Endothelial cell of umbilical vein (primary cell): ENCODE measurements at regions not wholly inside any gene's neighbourhood (a gene's known extent, or its start where the extent isn't known, plus 50 kb on each side); places are given as distances from the start of the nearest gene placed in this dataset.

ENCODE experiments used
- BruUV-seq: library from RNA; stranded (reverse); fragments of 400-500 nt; replicated peaks from 2 replicates; lab custom pipeline; 2021; lab: Mats Ljungman, UMichigan
- CTCF ChIA-PET: fragments of 300-600, 350-600 bp; sonication (Branson Sonifier 250); formaldehyde crosslinking; loops from one replicate; lab custom pipeline; 2021; ENCODE audit warnings: antibody characterized with exemption, inconsistent platforms; lab: Charles Lee
- POLR2A ChIA-PET: fragments of 300-600, 350-600 bp; sonication (Branson Sonifier 250); formaldehyde crosslinking; loops from one replicate; lab custom pipeline; 2021; ENCODE audit warnings: antibody characterized with exemption, inconsistent platforms; lab: Charles Lee
- DNase-seq: peaks from one replicate; pipeline ENCODE4 v3.0.0-alpha.2; 2011; ENCODE audit warnings: low read depth, low spot score
- FAIRE-seq: peaks from 2 replicates; lab custom pipeline; 2011; peaks lifted over from hg19 to GRCh38; lab: Jason Lieb, UNC
- H2AFZ ChIP-seq: 2 replicates; pipeline ENCODE4 v1.6.0; 2012; ENCODE audit warnings: low read depth, low read length, control low read depth, inconsistent platforms
- H3K27ac ChIP-seq: 2 replicates; pipeline ENCODE4 v1.5.1; 2011; ENCODE audit warnings: low read depth, mild to moderate bottlenecking, control low read depth, low read length, moderate library complexity; ENCODE audit not compliant: insufficient read depth
- H3K27me3 ChIP-seq, 2 experiments: 2 replicates each; pipeline versions ENCODE4 v1.6.0 to v1.6.1; 2011; ENCODE audit warnings: low read length in 2 of 2, mixed read lengths in 1 of 2; ENCODE audit not compliant: control insufficient read depth in 2 of 2, insufficient read depth in 2 of 2
- H3K36me3 ChIP-seq, 2 experiments: 2 replicates in 1 of 2; 3 replicates in 1 of 2; pipeline ENCODE4 v1.5.1; 2011; ENCODE audit warnings: low read length in 2 of 2, mild to moderate bottlenecking in 1 of 2, moderate library complexity in 1 of 2; ENCODE audit not compliant: control insufficient read depth in 2 of 2, insufficient read depth in 2 of 2; ENCODE audit errors: extremely low read depth in 1 of 2
- H3K4me1 ChIP-seq: 3 replicates; pipeline ENCODE4 v1.5.1; 2011; ENCODE audit warnings: mild to moderate bottlenecking, low read length; ENCODE audit not compliant: control insufficient read depth, insufficient read depth; ENCODE audit errors: extremely low read depth
- H3K4me2 ChIP-seq: 2 replicates; pipeline ENCODE4 v1.6.1; 2011; ENCODE audit warnings: low read length, control low read depth, mixed read lengths; ENCODE audit not compliant: insufficient read depth
- H3K4me3 ChIP-seq, 3 experiments: fragments of 200-600 bp in 1 of 3; sonication (generic), shearing (Covaris generic) in 1 of 3; replicated peaks in 1 of 3; 2 replicates each; pipeline ENCODE4 v1.5.1; 2011 to 2016; ENCODE audit warnings: control low read depth in 3 of 3, low read length in 3 of 3, mild to moderate bottlenecking in 2 of 3, inconsistent platforms in 1 of 3, low read depth in 1 of 3, moderate library complexity in 1 of 3; ENCODE audit not compliant: insufficient read depth in 1 of 3
- H3K79me2 ChIP-seq: 2 replicates; pipeline ENCODE4 v1.6.0; 2012; ENCODE audit warnings: low read length, inconsistent platforms; ENCODE audit not compliant: control insufficient read depth, insufficient read depth
- H3K9ac ChIP-seq: replicated peaks from 2 replicates; pipeline ENCODE3; 2011; ENCODE audit warnings: low read length, control low read depth; ENCODE audit not compliant: insufficient read depth; ENCODE audit errors: extremely low read depth
- H3K9me1 ChIP-seq: replicated peaks from 3 replicates; pipeline ENCODE4 v1.6.0; 2011; ENCODE audit warnings: mild to moderate bottlenecking, low read length; ENCODE audit not compliant: control insufficient read depth, insufficient read depth; ENCODE audit errors: extremely low read depth
- H3K9me3 ChIP-seq: replicated peaks from 2 replicates; pipeline ENCODE4 v1.5.1; 2012; ENCODE audit warnings: low read length, inconsistent platforms; ENCODE audit not compliant: control insufficient read depth, insufficient read depth
- H4K20me1 ChIP-seq: replicated peaks from 2 replicates; pipeline ENCODE3; 2011; ENCODE audit warnings: mild to moderate bottlenecking, low read length; ENCODE audit not compliant: control insufficient read depth, insufficient read depth; ENCODE audit errors: extremely low read depth
- EZH2 ChIP-seq: IDR thresholded peaks from 2 replicates; pipeline ENCODE4 v1.6.1; 2012; ENCODE audit warnings: borderline replicate concordance, low read depth, mild to moderate bottlenecking, moderate library complexity, low read length, inconsistent platforms; ENCODE audit not compliant: severe bottlenecking
- FOS ChIP-seq: IDR thresholded peaks from 2 replicates; pipeline ENCODE4 v1.6.1; 2011; ENCODE audit warnings: mild to moderate bottlenecking, low read length, moderate library complexity, borderline replicate concordance; ENCODE audit not compliant: insufficient read depth
- GATA2 ChIP-seq: IDR thresholded peaks from 2 replicates; pipeline ENCODE4 v1.7.0; 2011; ENCODE audit warnings: low read depth, mild to moderate bottlenecking, moderate library complexity, mixed read lengths, low read length; ENCODE audit not compliant: insufficient read length, insufficient read depth
- JUN ChIP-seq: IDR thresholded peaks from 2 replicates; pipeline ENCODE4 v1.6.1; 2011; ENCODE audit warnings: borderline replicate concordance, low read depth; ENCODE audit not compliant: insufficient read length, insufficient read depth
- MAX ChIP-seq: IDR thresholded peaks from 2 replicates; pipeline ENCODE4 v1.6.1; 2011; ENCODE audit not compliant: insufficient read depth, insufficient read length
- MYC ChIP-seq: IDR thresholded peaks from one replicate; pipeline ENCODE4 v1.6.1; 2011; ENCODE audit warnings: mild to moderate bottlenecking, low read depth, low read length
- POLR2A ChIP-seq: IDR thresholded peaks from 2 replicates; pipeline ENCODE4 v1.6.1; 2012; ENCODE audit warnings: low read depth, mild to moderate bottlenecking, control low read depth, low read length
- POLR2AphosphoS5 ChIP-seq: IDR thresholded peaks from 2 replicates; pipeline ENCODE4 v1.6.1; 2012; ENCODE audit warnings: low read depth, mild to moderate bottlenecking, control low read depth, low read length, moderate library complexity; ENCODE audit not compliant: insufficient read depth
- dilution Hi-C: fragments of 300-500 bp; cut with MboI; formaldehyde crosslinking; loops from one replicate; pipeline ENCODE4 v1.15.0; 2019; ENCODE audit warnings: low sequenced_read_pairs; ENCODE audit not compliant: extremely low pct_ligation_motif_present
- intact Hi-C: fragments of 100-400 bp; cut with micrococcal nuclease; formaldehyde crosslinking; loops from one replicate; pipeline ENCODE4 v1.10.0; 2022
- TF ChIP-seq, protein P1 (sequence below), 2 donors: IDR thresholded peaks; 1 replicate in 1 of 2; 2 replicates in 1 of 2; pipeline ENCODE4 v1.5.1; 2011; ENCODE audit warnings: low read length in 2 of 2, mild to moderate bottlenecking in 2 of 2, moderate library complexity in 2 of 2, control low read depth in 1 of 2, inconsistent platforms in 1 of 2, low read depth in 1 of 2; ENCODE audit not compliant: insufficient read depth in 1 of 2; ENCODE audit errors: extremely low read depth in 1 of 2

DNA sequence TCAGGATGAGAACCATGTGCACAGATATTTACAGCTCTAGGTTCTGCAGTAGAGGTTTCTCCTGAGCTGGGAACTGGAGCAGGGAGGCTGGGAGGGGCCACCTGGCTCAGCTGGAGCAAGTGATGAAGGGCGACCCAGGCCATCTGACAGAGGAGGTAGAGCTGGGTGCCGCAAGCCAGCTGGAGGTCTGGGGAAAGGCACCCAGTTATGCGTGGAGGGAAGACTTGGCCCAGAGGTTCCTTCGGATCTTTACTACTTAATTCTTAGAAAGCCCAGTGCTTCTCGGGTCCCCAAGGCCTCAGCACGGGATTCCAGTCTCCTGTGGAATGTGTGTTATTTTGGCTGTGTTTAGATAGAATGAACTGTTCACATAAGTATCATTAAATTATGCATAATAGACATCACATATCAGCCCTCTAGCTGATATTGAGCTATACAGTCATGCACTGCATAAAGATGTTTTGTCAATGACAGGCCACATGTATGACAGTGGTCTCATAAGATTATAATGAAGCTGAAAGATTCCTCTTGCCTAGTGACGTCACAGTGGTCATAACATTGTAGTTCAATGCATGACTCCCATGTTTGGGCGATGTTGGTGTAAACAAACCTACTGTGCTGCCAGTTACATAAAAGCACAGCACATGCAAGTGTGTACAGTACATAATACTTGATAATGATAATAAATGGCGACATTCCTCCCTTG, 245.1 kb downstream of the RHOU start:
- no peaks in the 10 kb centered on the region for H3K27me3 ChIP-seq
- intact Hi-C loops (no loop called here), dilution Hi-C loops (no loop called here)
- no peak for DNase-seq
- H3K4me2 ChIP-seq = no peak overlapping the region
- TF ChIP-seq GATA2 = no peak
- no peak for TF ChIP-seq POLR2AphosphoS5
- TF ChIP-seq FOS = no peak
- TF ChIP-seq, protein P1, sequence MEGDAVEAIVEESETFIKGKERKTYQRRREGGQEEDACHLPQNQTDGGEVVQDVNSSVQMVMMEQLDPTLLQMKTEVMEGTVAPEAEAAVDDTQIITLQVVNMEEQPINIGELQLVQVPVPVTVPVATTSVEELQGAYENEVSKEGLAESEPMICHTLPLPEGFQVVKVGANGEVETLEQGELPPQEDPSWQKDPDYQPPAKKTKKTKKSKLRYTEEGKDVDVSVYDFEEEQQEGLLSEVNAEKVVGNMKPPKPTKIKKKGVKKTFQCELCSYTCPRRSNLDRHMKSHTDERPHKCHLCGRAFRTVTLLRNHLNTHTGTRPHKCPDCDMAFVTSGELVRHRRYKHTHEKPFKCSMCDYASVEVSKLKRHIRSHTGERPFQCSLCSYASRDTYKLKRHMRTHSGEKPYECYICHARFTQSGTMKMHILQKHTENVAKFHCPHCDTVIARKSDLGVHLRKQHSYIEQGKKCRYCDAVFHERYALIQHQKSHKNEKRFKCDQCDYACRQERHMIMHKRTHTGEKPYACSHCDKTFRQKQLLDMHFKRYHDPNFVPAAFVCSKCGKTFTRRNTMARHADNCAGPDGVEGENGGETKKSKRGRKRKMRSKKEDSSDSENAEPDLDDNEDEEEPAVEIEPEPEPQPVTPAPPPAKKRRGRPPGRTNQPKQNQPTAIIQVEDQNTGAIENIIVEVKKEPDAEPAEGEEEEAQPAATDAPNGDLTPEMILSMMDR (IDR thresholded peaks at IDR 0.05; ENCODE audit: extremely low read depth in 1 of 2, insufficient read depth in 1 of 2, low read depth in 1 of 2, low read length in 2 of 2) = no peak
- TF ChIP-seq POLR2A = no peak
- no peak for TF ChIP-seq MYC
- no peak for TF ChIP-seq MAX
- no peak for TF ChIP-seq EZH2
- TF ChIP-seq JUN = no peak
- H3K9ac ChIP-seq = no peak overlapping the region
- H3K27ac ChIP-seq = no peak overlapping the region
- H3K79me2 ChIP-seq = no peaks in the 10 kb centered on the region
- no peak overlapping the region for H3K4me3 ChIP-seq
- H4K20me1 ChIP-seq = no peaks in the 10 kb centered on the region
- H3K9me1 ChIP-seq = no peaks in the 10 kb centered on the region
- no peaks in the 10 kb centered on the region for H3K4me1 ChIP-seq
- no peaks in the 10 kb centered on the region for H3K9me3 ChIP-seq
- no peaks in the 10 kb centered on the region for H3K36me3 ChIP-seq
- no peak for FAIRE-seq
- POLR2A ChIA-PET = no interaction called here
- CTCF ChIA-PET = no interaction called here
- BruUV-seq = no TSS peak
- no peak overlapping the region for H2AFZ ChIP-seq
